WTC11 (cell line): ENCODE measurements at regions not wholly inside any gene's neighbourhood (a gene's known extent, or its start where the extent isn't known, plus 50 kb on each side); places are given as distances from the start of the nearest gene placed in this dataset.

Source experiments
- ATAC-seq: fragments of 200-7000 bp; cut with Tn5 transposase; 2 replicates; pipeline ENCODE4 v1.10.0; 2021; ENCODE audit warnings: mild to moderate bottlenecking, moderate library complexity
- CTCF ChIA-PET: fragments of 300-600 bp; sonication (Branson Sonifier 250); formaldehyde crosslinking; loops from one replicate; lab custom pipeline; 2021; ENCODE audit warnings: antibody characterized with exemption; lab: Charles Lee
- POLR2A ChIA-PET: fragments of 350-600 bp; sonication (Branson Sonifier 250); formaldehyde crosslinking; loops from one replicate; lab custom pipeline; 2021; ENCODE audit warnings: antibody characterized with exemption; lab: Charles Lee
- DNase-seq: peaks from one replicate; pipeline ENCODE4 v3.0.0; 2021; ENCODE audit warnings: low spot score
- H3K27ac Mint-ChIP-seq: 2 replicates; pipeline ENCODE4 v1.8.0; 2021; ENCODE audit warnings: mixed read lengths
- H3K27me3 Mint-ChIP-seq: 2 replicates; pipeline ENCODE4 v1.8.0; 2021; ENCODE audit warnings: low read depth, mild to moderate bottlenecking, moderate library complexity, mixed read lengths
- H3K36me3 Mint-ChIP-seq: 2 replicates; pipeline ENCODE4 v1.8.0; 2021; ENCODE audit warnings: mixed read lengths
- H3K4me1 Mint-ChIP-seq: 2 replicates; pipeline ENCODE4 v1.8.0; 2022; ENCODE audit warnings: mixed read lengths
- H3K4me3 Mint-ChIP-seq: 2 replicates; pipeline ENCODE4 v1.8.0; 2021; ENCODE audit warnings: mild to moderate bottlenecking, moderate library complexity, mixed read lengths
- H3K9me3 Mint-ChIP-seq: 2 replicates; pipeline ENCODE4 v1.8.0; 2021; ENCODE audit warnings: mixed read lengths
- ATF2 ChIP-seq: sonication (generic); formaldehyde crosslinking; IDR thresholded peaks from 2 replicates; pipeline ENCODE4 v1.8.1; 2022; ENCODE audit warnings: low read depth, missing genetic modification reagents, borderline replicate concordance
- ATF6 ChIP-seq: sonication (generic); formaldehyde crosslinking; IDR thresholded peaks from 2 replicates; pipeline ENCODE4 v1.8.1; 2023; ENCODE audit warnings: mild to moderate bottlenecking, missing genetic modification reagents
- CDX4 ChIP-seq: fragments of 250-450 bp; sonication (Bioruptor Pico); IDR thresholded peaks from 2 replicates; pipeline ENCODE4 v1.9.0; 2021; ENCODE audit warnings: moderate library complexity, mild to moderate bottlenecking, inconsistent platforms, borderline replicate concordance
- CREB1 ChIP-seq: sonication (generic); formaldehyde crosslinking; IDR thresholded peaks from 2 replicates; pipeline ENCODE4 v1.8.0; 2023; ENCODE audit warnings: mild to moderate bottlenecking, missing genetic modification reagents
- ELF4 ChIP-seq: sonication (generic); formaldehyde crosslinking; IDR thresholded peaks from 2 replicates; pipeline ENCODE4 v1.8.1; 2022; ENCODE audit warnings: low read depth, mild to moderate bottlenecking, moderate library complexity, missing genetic modification reagents
- EMX1 ChIP-seq: fragments of 250-450 bp; sonication (Bioruptor Pico); IDR thresholded peaks from 2 replicates; pipeline ENCODE4 v1.8.0; 2021; ENCODE audit warnings: mild to moderate bottlenecking
- FOXJ3 ChIP-seq: sonication (generic); formaldehyde crosslinking; IDR thresholded peaks from 2 replicates; pipeline ENCODE4 v1.9.0; 2021; ENCODE audit warnings: missing genetic modification reagents, mild to moderate bottlenecking, borderline replicate concordance
- FOXK1 ChIP-seq: sonication (generic); formaldehyde crosslinking; IDR thresholded peaks from 2 replicates; pipeline ENCODE4 v1.8.0; 2022; ENCODE audit warnings: mild to moderate bottlenecking, moderate library complexity, missing genetic modification reagents
- GABPB1 ChIP-seq: sonication (generic); formaldehyde crosslinking; IDR thresholded peaks from 2 replicates; pipeline ENCODE4 v1.8.1; 2023; ENCODE audit warnings: mild to moderate bottlenecking, missing genetic modification reagents
- GRHL2 ChIP-seq: fragments of 250-450 bp; sonication (Bioruptor Pico); IDR thresholded peaks from 2 replicates; pipeline ENCODE4 v1.8.0; 2022; ENCODE audit warnings: mild to moderate bottlenecking, moderate library complexity; ENCODE audit not compliant: insufficient replicate concordance, severe bottlenecking
- HMGXB4 ChIP-seq: sonication (generic); formaldehyde crosslinking; IDR thresholded peaks from 2 replicates; pipeline ENCODE4 v1.8.1; 2023; ENCODE audit warnings: mild to moderate bottlenecking, moderate library complexity, missing genetic modification reagents
- IRF2 ChIP-seq: sonication (generic); formaldehyde crosslinking; IDR thresholded peaks from 2 replicates; pipeline ENCODE4 v1.8.0; 2022; ENCODE audit warnings: low read depth, missing genetic modification reagents, borderline replicate concordance
- KAT7 ChIP-seq: sonication (generic); formaldehyde crosslinking; IDR thresholded peaks from 2 replicates; pipeline ENCODE4 v1.8.1; 2023; ENCODE audit warnings: missing genetic modification reagents, mild to moderate bottlenecking, borderline replicate concordance
- MXD4 ChIP-seq: fragments of 250-450 bp; sonication (Bioruptor Pico); IDR thresholded peaks from 2 replicates; pipeline ENCODE4 v1.8.0; 2021; ENCODE audit warnings: mild to moderate bottlenecking, moderate library complexity, borderline replicate concordance
- MYBL2 ChIP-seq: sonication (generic); formaldehyde crosslinking; IDR thresholded peaks from 2 replicates; pipeline ENCODE4 v1.8.1; 2023; ENCODE audit warnings: mild to moderate bottlenecking, moderate library complexity, missing genetic modification reagents
- NFYB ChIP-seq: sonication (generic); formaldehyde crosslinking; conservative IDR thresholded peaks from 2 replicates; pipeline ENCODE4 v1.8.0; 2022; ENCODE audit warnings: low read depth, missing genetic modification reagents
- RORB ChIP-seq: fragments of 250-450 bp; sonication (Bioruptor Pico); IDR thresholded peaks from 2 replicates; pipeline ENCODE4 v1.9.0; 2021; ENCODE audit warnings: mild to moderate bottlenecking
- ZNF138 ChIP-seq: sonication (generic); formaldehyde crosslinking; conservative IDR thresholded peaks from 2 replicates; pipeline ENCODE4 v1.8.1; 2022; ENCODE audit warnings: mild to moderate bottlenecking, moderate library complexity, missing genetic modification reagents
- ZNF219 ChIP-seq: sonication (generic); formaldehyde crosslinking; IDR thresholded peaks from 2 replicates; pipeline ENCODE4 v1.8.0; 2023; ENCODE audit warnings: missing genetic modification reagents, mild to moderate bottlenecking, borderline replicate concordance
- ZNF281 ChIP-seq: sonication (generic); formaldehyde crosslinking; IDR thresholded peaks from 2 replicates; pipeline ENCODE4 v1.8.0; 2023; ENCODE audit warnings: mild to moderate bottlenecking, missing genetic modification reagents
- ZNF416 ChIP-seq: fragments of 250-450 bp; sonication (Bioruptor Pico); IDR thresholded peaks from 2 replicates; pipeline ENCODE4 v1.9.0; 2021; ENCODE audit warnings: mild to moderate bottlenecking, inconsistent platforms
- ZNF425 ChIP-seq: fragments of 250-450 bp; sonication (Bioruptor Pico); conservative IDR thresholded peaks from 2 replicates; pipeline ENCODE4 v1.9.0; 2021; ENCODE audit warnings: mild to moderate bottlenecking

- Mint-ChIP-seq H3K4me3 (no peak overlapping the region), H3K27me3 (no peaks in the 10 kb centered on the region), H3K36me3 (peaks cover 7% of the 10 kb centered on the region), H3K27ac (no peak overlapping the region), H3K4me1 (no peaks in the 10 kb centered on the region), H3K9me3 (peaks cover 7% of the 10 kb centered on the region)
- no peak for DNase-seq
- ChIA-PET POLR2A (no interaction called here), CTCF (no interaction called here)
- TF ChIP-seq ZNF425 (CRISPR knock-in tag), result no peak
- TF ChIP-seq MXD4, result no peak
- TF ChIP-seq ELF4 (CRISPR knock-in tag), result no peak
- no peak for TF ChIP-seq ZNF219 (CRISPR knock-in tag)
- no peak for TF ChIP-seq FOXK1 (CRISPR knock-in tag)
- no peak for TF ChIP-seq HMGXB4 (CRISPR knock-in tag)
- no peak for TF ChIP-seq GRHL2 (CRISPR knock-in tag)
- no peak for TF ChIP-seq RORB
- no peak for TF ChIP-seq GABPB1 (CRISPR knock-in tag)
- no peak for TF ChIP-seq ATF2
- TF ChIP-seq ZNF416, result no peak
- no peak for ATAC-seq
These were observed 150.7 kb downstream of the DMRT2 start for GRCh38 chr9:1200847-1201251.

GRCh38 chr9:1201262-1201661 is 151.1 kb downstream of the DMRT2 start:
- Mint-ChIP-seq H3K27me3 (no peaks in the 10 kb centered on the region), H3K9me3 (peaks cover 3% of the 10 kb centered on the region), H3K27ac (no peak overlapping the region), H3K4me3 (no peak overlapping the region), H3K4me1 (no peaks in the 10 kb centered on the region), H3K36me3 (peaks cover 2% of the 10 kb centered on the region)
- TF ChIP-seq MYBL2 (CRISPR knock-in tag), result no peak
- ATAC-seq (no peak), DNase-seq (no peak)
- CTCF ChIA-PET, result no interaction called here
- POLR2A ChIA-PET, result no interaction called here

GRCh38 chr9:1201901-1202300 is 151.7 kb downstream of the DMRT2 start:
- H3K4me3 Mint-ChIP-seq, result no peak overlapping the region
- ChIA-PET POLR2A (no interaction called here), CTCF (no interaction called here)
- no peaks in the 10 kb centered on the region for H3K9me3 Mint-ChIP-seq
- ATAC-seq (no peak), DNase-seq (no peak)
- no peaks in the 10 kb centered on the region for H3K27me3 Mint-ChIP-seq
- no peaks in the 10 kb centered on the region for H3K36me3 Mint-ChIP-seq
- no peaks in the 10 kb centered on the region for H3K4me1 Mint-ChIP-seq
- H3K27ac Mint-ChIP-seq, result no peak overlapping the region
- no peak for TF ChIP-seq ZNF219 (CRISPR knock-in tag)
- TF ChIP-seq FOXJ3 (CRISPR knock-in tag), result no peak
- no peak for TF ChIP-seq ATF6 (CRISPR knock-in tag)
- no peak for TF ChIP-seq ZNF281
- no peak for TF ChIP-seq ZNF138
- TF ChIP-seq EMX1 (CRISPR knock-in tag), result no peak
- TF ChIP-seq CDX4 (CRISPR knock-in tag), result no peak
- no peak for TF ChIP-seq CREB1
- no peak for TF ChIP-seq KAT7 (CRISPR knock-in tag)
- TF ChIP-seq IRF2 (CRISPR knock-in tag), result no peak
- TF ChIP-seq NFYB (CRISPR knock-in tag), result no peak
